OCI-LY3 (cell line): ENCODE measurements at regions not wholly inside any gene's neighbourhood (a gene's known extent, or its start where the extent isn't known, plus 50 kb on each side); places are given as distances from the start of the nearest gene placed in this dataset.

Source experiments
- EZH2phosphoT487 ChIP-seq: fragments of 200-600 bp; shearing (Covaris generic); IDR thresholded peaks from 2 replicates; pipeline ENCODE4 v1.6.1; 2018; ENCODE audit warnings: antibody characterized with exemption, mixed run types, low read depth
- TF ChIP-seq, protein P1 (sequence below): fragments of 200-600, 300-600 bp; sonication (generic); IDR thresholded peaks from 2 replicates; pipeline ENCODE4 v1.5.1; 2014; ENCODE audit warnings: antibody characterized with exemption, low read length, low read depth

DNA sequence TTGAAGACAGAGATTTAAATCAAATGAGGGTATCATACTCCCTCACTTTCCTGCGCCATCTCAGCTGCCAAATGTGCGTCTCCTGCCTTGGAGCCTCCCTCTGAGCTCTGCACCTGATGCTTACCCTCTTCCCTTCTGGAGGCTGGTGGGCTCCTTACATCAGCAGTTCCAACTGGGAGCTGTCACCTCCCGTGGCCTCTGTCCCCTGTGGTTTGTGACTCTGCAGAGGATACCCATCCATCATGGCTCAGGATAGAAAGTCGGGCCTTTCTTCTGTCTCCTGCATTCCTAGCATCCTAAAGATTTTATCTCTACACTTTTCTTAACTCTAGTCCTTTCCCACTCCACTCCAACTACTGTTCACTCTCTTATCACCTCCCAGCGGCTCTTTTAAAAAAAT, 570.6 kb downstream of the BCL11B start:
- TF ChIP-seq, protein P1, sequence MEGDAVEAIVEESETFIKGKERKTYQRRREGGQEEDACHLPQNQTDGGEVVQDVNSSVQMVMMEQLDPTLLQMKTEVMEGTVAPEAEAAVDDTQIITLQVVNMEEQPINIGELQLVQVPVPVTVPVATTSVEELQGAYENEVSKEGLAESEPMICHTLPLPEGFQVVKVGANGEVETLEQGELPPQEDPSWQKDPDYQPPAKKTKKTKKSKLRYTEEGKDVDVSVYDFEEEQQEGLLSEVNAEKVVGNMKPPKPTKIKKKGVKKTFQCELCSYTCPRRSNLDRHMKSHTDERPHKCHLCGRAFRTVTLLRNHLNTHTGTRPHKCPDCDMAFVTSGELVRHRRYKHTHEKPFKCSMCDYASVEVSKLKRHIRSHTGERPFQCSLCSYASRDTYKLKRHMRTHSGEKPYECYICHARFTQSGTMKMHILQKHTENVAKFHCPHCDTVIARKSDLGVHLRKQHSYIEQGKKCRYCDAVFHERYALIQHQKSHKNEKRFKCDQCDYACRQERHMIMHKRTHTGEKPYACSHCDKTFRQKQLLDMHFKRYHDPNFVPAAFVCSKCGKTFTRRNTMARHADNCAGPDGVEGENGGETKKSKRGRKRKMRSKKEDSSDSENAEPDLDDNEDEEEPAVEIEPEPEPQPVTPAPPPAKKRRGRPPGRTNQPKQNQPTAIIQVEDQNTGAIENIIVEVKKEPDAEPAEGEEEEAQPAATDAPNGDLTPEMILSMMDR, result no peak
- no peak for TF ChIP-seq EZH2phosphoT487
